Activated CD4-positive, alpha-beta T cell treated with anti-CD3 and anti-CD28 coated beads, Interleukin-10, Interleukin-2, amounts not matched to agents 100 ng/mL and 50 ng/mL, durations not matched to agents 16 hours and 8 hours (primary cell): ENCODE measurements at regions not wholly inside any gene's neighbourhood (a gene's known extent, or its start where the extent isn't known, plus 50 kb on each side); places are given as distances from the start of the nearest gene placed in this dataset.

Experiments used
- DNase-seq: peaks from one replicate; pipeline ENCODE4 v3.0.0-alpha.2; 2020

DNA sequence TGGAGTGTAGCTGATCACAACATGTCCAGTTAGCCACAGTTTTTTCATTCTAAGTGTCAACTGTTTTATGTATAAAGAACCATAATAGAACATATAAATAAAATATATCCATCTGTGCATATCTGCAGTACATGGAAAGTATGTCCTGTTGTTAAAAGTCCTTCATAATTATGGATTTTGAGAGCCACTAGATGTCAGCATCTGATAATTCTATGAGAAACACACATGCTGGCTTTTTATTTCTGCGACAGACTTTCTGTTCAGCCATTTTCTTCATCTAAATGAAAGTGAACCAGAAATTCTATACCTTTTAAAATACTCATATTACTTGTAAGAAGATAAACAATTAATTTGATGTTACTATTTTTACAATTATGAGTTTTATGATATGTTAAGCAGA, 251.5 kb downstream of the GPM6A start:
- DNase-seq: no peak

DNA sequence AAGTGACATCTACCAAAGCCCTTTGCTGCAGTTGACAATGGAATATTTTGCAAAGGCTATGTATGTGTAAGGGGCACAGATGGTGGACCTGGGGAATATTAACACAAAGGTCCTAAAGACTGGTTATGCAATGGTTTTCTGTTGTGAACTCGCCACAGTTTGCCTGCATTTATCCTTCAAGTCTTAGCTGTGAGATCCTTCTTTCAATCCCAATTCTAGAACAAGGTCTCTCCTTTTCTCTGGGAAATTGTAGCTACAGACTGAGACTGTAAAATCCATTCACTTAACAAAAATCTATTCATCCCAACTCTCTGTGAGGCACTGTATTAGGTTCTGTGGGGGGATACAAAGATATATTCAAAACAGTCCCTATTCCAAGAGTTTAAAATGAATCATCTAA, 250.4 kb downstream of the GPM6A start:
- DNase-seq: no peak

DNA sequence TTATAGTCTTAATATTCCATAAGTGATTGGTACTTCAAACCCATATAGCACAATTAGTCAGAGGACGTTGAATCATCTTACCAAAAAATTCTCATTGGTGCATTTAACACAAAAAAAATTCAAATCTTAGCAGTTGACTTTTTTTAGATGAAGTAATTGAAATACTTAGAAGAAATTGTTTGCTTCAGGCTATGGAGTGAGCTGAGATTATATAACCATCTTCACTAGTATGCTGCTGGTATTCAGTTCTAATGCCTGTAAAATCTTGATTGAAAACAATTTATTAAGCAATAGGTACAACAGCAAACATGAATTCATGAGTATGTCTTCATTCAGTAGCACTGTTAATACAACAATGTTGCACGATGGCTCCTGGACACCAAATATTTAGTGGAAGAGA, 250.0 kb downstream of the GPM6A start:
- no peak for DNase-seq

DNA sequence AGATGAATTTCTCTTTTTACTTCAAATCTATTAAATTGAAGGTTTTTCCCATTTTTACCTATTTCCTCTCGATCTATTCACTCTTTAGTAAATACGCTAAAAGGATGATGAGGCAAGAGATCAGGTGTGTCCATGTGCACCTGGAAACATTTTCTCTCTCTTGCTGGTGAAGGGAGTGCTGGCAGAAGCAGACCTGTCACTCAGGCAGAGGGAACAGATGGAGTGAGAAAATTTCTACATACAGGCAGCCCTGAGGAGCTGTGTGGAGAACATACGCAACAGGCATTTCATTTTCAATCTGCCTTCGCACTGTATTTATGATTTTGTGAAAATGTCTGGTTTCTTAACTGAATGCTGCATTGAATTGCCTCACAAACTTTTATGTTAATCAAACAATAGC, 249.5 kb downstream of the GPM6A start:
- no peak for DNase-seq
